GM21528 (cell line): ENCODE measurements at regions not wholly inside any gene's neighbourhood (a gene's known extent, or its start where the extent isn't known, plus 50 kb on each side); places are given as distances from the start of the nearest gene placed in this dataset.

ENCODE experiments used
- ATAC-seq: cut with Tn5 transposase; IDR thresholded peaks from one replicate; pipeline ENCODE4 v1.9.1; 2021; ENCODE audit warnings: mild to moderate bottlenecking, moderate library complexity; ENCODE audit not compliant: unreplicated experiment, low FRiP score

- ATAC-seq: no peak
These were observed 54.4 kb downstream of the NIBAN1 start for GRCh38 chr1:184919892-184920291.

GRCh38 chr1:184915463-184916090 lies 58.7 kb downstream of the NIBAN1 start:
- ATAC-seq: no peak

- ATAC-seq: no peak
These were observed 60.2 kb downstream of the NIBAN1 start for GRCh38 chr1:184914149-184914548.

GRCh38 chr1:184912392-184912791 lies 61.9 kb downstream of the NIBAN1 start:
- no peak for ATAC-seq

- no peak for ATAC-seq
These were observed 62.5 kb downstream of the NIBAN1 start for GRCh38 chr1:184911830-184912229.

- no peak for ATAC-seq
These were observed 63.1 kb downstream of the NIBAN1 start for GRCh38 chr1:184911103-184911745.

- no peak for ATAC-seq
These were observed 63.6 kb downstream of the NIBAN1 start for GRCh38 chr1:184910691-184911091.

GRCh38 chr1:184910005-184910404 lies 64.3 kb downstream of the NIBAN1 start:
- ATAC-seq: no peak

GRCh38 chr1:184909019-184909418 lies 65.3 kb downstream of the NIBAN1 start:
- ATAC-seq: no peak

GRCh38 chr1:184908506-184908905 lies 65.8 kb downstream of the NIBAN1 start:
- ATAC-seq: no peak

- ATAC-seq: no peak
These were observed 66.8 kb downstream of the NIBAN1 start for GRCh38 chr1:184907500-184907899.

GRCh38 chr1:184906761-184907160 lies 67.5 kb downstream of the NIBAN1 start:
- no peak for ATAC-seq

GRCh38 chr1:184905601-184906322 lies 68.5 kb downstream of the NIBAN1 start:
- no peak for ATAC-seq

- ATAC-seq: no peak
These were observed 71.1 kb downstream of the NIBAN1 start for GRCh38 chr1:184903111-184903692.

GRCh38 chr1:184900507-184900906 lies 73.8 kb downstream of the NIBAN1 start:
- ATAC-seq: no peak

- ATAC-seq: no peak
These were observed 78.3 kb downstream of the NIBAN1 start for GRCh38 chr1:184896000-184896399.

GRCh38 chr1:184895086-184895485 lies 79.2 kb downstream of the NIBAN1 start:
- no peak for ATAC-seq

- no peak for ATAC-seq
These were observed 80.6 kb downstream of the NIBAN1 start for GRCh38 chr1:184893695-184894094.

- peak; percentile 62 for ATAC-seq
These were observed 82.2 kb downstream of the NIBAN1 start for GRCh38 chr1:184892116-184892515.

GRCh38 chr1:184891440-184891839 lies 82.9 kb downstream of the NIBAN1 start:
- no peak for ATAC-seq

- ATAC-seq: no peak
These were observed 83.8 kb downstream of the NIBAN1 start for GRCh38 chr1:184890539-184890973.
